ENCODE measurements at regions not wholly inside any gene's neighbourhood (a gene's known extent, or its start where the extent isn't known, plus 50 kb on each side); places are given as distances from the start of the nearest gene placed in this dataset.
"Not testable (repeated sequence)": the region's sequence is repeated elsewhere in the genome, so short reads cannot be mapped to it uniquely, and the experiment has no call there.

DNA sequence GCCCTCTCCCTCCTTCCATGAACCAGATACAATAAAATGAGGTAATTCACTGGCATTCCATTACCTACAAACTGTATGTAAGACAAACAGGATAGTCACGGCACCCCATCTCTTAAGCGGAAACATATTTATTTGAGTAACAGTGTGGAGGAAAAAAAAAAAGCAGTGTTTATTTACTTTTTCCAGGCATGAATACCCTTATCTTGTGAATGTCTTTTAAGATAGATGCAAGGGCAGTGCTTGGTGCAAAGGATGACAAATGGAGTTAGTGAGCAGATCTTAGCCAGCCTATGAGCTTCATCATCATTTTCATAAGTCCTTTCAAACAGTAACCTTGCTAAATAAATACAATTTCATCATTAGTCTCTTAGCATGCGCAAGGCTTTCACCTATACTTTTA is 1661.8 kb upstream of the SPRY2 start:
- no peak for DNase-seq (ENCODE audit: low spot score)

- no peak for DNase-seq (ENCODE audit: low spot score)
Measured at GRCh38 chr13:81995316-81995715, 1654.4 kb upstream of the SPRY2 start.

DNA sequence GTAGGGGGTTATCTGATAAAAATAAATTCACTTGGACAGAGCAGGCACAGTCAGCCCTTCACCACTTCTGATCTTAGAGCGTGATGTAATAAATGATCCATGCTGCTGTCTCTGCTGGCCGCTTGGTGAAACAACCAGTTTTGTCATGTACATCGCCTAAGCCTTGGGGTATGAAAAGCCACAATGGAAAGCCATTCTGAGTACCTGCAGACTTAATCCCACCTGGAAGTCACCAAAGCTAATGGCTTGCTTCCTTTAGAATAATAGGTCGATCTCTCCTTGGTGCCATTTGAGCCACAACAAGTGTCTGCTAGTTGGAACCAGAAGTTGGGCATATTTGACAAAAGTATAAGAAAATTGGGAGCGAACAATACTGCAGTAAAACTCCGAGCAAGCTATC is 1649.7 kb upstream of the SPRY2 start:
- DNase-seq (ENCODE audit: low spot score), result no peak

GRCh38 chr13:81988567-81988966 is 1647.6 kb upstream of the SPRY2 start:
- DNase-seq (ENCODE audit: low spot score), result no peak

GRCh38 chr13:81987677-81988357 is 1646.9 kb upstream of the SPRY2 start:
- no peak for DNase-seq (ENCODE audit: low spot score)

DNA sequence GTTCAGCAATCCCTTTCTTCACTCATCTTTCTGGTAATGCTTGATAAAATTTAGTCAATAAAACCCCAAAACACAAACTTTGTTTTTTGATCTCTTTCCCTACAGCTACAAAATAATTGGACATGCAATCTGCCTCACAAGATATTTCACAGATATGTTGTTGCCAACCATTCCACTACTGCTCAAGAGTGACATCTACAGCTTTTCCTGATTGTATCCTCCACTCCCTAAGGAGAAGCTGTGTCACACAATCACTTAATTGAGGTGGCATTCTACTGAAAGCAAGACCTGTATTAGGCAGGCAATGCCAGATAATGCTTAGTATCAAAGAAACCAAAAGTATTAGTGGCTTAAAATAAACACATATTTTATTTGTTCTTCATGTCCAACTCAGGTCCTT is 1646.2 kb upstream of the SPRY2 start:
- no peak for DNase-seq (ENCODE audit: low spot score)

DNA sequence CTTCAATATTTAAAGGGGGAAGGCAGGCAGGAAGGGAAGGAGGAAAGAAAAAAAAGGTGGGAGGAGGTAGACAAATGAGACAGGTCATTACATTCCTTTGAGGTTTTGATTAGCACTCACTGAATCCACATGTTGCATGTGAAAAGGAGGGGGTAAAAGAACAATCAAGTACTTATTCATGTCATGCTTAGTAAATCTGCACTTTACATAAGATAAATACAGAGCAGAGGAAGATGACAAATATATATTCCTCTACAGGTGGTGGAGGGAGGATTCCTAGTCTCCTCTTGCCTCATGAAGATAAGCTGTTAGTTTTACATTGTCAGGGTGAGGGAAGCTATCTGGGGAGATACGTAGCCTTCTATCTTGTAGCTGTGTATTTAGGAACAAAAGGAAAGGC is 1645.4 kb upstream of the SPRY2 start:
- no peak for DNase-seq (ENCODE audit: low spot score)

DNA sequence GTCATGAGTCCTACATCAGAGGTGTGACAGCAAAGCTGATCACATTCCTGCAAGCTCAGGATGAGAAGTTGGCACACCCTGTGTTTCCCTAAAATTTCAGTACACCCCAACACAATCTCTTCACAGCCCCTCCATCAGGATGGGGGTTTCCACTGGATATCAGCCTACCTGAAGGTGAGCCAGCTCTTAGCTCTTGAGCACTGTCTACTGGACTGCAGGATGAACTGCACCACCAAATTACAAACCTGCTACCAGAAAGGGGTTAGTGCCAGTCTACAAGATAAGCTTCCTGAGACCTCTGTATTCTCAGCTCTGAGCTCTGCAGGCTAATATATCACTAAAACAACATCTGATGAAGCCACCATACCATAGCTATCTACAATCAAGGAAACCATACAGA is 1616.2 kb upstream of the SPRY2 start:
- DNase-seq (ENCODE audit: low spot score), result no peak

DNA sequence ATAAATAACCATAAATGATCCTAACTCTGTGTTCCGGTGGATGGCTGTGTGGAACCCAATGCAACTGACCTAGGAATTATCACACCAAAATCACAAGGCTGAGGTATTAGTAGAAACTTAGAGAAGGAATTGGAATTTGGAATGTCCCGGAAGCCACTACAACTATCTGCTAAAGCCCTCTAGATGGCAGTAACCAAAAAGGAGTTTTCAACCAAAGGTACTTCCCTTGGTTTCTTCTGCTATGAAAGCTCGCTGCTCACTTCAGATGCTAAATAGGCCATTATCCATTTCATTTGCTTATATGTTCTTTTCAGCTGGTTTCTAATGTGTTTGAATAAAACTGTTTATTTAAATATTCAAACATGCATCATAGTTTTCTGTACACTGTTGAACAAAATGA is 1589.1 kb upstream of the SPRY2 start:
- no peak for DNase-seq (ENCODE audit: low spot score)

DNA sequence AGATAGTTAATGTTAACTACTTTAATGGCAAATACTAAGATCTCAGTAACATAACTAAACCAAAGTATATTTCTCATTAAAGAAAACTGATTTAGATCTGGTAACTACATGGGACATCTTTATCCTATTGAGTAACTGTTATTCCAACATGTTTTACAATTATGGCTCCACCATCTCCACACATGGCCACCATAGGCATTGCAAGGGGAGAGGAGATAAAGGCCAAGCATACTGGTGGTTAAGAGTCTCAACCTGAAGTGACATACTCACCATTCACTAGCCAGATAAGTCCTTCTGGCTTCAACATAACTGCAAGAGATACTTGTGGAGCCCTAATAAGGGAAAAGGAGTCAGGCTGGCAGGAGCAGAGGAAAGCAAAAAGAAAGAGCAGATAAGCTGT is 1586.4 kb upstream of the SPRY2 start:
- DNase-seq (ENCODE audit: low spot score), result no peak

DNA sequence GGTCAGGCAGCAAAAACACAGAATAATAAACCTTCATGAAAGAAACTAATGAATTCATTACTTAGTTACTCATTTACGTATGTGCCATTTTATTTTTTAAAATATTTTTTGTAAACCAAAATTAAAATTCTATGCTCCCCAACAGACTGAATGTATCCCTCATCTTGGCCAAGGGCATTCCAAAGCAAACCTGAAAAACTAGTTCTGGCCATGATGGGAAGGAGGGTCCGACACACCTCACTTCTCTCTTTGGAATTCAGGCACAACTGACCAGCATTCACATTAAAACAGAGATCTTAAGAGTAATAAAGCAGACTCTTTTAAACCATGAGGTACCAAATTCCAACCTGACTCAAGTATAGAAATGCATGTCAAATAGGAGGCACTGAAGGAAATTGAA is 1576.9 kb upstream of the SPRY2 start:
- no peak for DNase-seq (ENCODE audit: low spot score)

- DNase-seq (ENCODE audit: low spot score), result no peak
Measured at GRCh38 chr13:81916461-81916860, 1575.5 kb upstream of the SPRY2 start.

DNA sequence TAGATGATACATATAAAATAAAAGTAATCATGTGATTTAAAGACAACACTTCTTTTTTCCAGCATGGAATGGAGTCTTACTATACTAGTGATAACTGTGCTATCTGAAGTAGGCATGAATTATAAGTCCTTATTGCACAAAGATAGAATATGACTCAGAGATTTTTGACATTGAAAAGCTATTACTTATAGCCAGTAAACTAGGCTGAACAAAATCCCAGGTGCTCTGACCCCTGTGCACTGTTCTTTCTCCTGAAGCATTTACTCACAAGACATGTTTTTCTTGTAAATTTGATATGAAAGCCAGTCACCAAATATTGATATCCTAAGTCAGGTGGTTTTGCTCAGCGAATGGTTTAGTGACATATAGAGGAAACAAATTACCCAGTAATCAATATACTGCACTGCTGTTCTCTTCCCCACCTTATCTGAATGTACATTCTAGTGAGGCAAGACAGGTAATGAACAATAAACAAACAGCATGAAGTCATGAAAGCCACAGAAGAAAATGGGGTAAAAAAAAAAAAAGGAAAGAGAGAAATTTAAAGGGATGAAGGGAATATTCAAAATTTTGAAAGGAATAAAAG is 1567.0 kb upstream of the SPRY2 start:
- DNase-seq (ENCODE audit: low spot score), result no peak

DNA sequence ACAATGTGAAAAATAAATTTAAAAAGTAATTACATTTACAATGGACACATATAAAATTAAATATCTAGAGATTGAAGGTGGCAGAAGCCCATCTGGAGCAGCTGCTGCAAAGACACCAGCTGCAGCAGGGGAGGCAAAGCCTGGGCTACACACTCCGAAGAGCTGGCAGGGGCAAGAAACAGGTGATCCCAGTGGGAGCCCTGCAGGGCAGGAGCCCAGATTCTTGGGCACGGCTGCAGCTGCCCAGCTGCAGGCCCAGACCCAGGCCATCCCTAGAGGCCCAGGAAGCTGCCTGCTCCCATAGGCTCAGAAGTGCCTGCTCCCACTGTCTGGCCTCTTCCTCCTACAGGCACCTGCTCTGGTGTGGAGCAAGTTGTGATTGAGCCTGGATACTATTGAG is 1547.9 kb upstream of the SPRY2 start:
- no peak for DNase-seq (ENCODE audit: low spot score)

DNA sequence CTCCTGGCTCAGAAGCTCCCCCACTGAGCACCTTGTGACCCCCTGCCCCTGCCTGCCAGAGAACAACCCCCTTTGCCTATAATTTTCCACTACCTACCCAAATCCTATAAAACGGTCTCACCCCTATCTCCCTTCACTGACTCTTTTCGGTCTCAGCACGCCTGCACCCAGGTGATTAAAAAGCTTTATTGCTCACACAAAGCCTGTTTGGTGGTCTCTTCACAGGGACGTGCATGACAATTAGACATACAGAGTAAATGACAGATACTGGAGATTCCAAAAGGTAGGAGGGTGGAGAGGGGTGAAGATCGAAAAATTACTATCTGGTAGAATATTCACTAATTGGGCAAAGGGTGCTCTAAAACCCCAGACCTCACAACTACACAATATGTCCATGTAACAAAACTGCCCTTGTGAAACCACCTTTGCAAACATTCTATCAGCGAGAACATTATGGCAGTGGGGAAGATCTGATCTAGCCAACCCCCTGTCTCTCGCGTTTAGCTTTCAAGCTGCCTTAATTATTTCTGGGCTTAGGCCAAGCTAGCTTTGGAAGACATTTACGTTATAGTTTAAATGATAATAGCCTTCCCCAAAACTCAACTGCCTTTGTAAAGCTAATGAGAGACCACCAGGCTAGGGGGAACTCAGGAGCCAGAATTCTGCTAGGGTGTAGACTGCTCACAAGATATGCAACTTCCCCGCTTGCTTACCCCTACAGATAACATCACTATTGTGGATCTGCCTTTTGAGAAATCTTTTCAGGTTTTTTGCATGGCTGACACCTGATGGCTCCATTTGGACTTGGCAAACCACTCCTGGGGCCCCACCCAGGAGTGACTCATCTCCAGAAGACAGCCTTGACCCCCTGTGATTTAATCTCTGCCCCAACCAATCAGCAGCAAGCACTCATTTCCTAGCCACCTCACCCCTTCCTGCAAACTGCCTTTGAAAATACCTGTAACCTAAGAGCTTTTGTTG is 1534.0 kb upstream of the SPRY2 start:
- no peak for DNase-seq (ENCODE audit: low spot score)

- no peak for DNase-seq (ENCODE audit: low spot score)
Measured at GRCh38 chr13:81874253-81874652, 1533.3 kb upstream of the SPRY2 start.

DNA sequence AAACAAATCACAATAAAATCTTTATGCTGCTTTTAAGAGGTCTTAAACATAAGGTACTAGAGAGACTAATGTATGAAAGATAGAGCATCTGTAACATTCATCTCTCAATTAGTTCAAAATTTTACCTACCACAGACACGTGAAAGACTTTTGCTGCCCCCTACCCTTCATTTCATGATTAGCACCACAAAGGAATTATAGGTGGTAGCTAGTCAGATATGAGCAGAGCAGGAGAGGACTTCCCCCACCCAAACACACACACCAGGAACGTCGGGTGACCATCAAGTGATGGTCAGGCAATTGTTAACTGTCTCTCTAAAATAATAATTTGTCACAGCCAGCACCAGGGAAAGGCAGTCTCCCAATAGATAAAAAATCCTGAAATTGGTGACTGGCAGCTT is 1531.7 kb upstream of the SPRY2 start:
- DNase-seq (ENCODE audit: low spot score), result no peak

- DNase-seq (ENCODE audit: low spot score), result not testable (repeated sequence)
Measured at GRCh38 chr13:81871751-81872325, 1530.9 kb upstream of the SPRY2 start.

- no peak for DNase-seq (ENCODE audit: low spot score)
Measured at GRCh38 chr13:81848291-81848690, 1507.4 kb upstream of the SPRY2 start.

- no peak for DNase-seq (ENCODE audit: low spot score)
Measured at GRCh38 chr13:81846771-81847170, 1505.8 kb upstream of the SPRY2 start.

DNA sequence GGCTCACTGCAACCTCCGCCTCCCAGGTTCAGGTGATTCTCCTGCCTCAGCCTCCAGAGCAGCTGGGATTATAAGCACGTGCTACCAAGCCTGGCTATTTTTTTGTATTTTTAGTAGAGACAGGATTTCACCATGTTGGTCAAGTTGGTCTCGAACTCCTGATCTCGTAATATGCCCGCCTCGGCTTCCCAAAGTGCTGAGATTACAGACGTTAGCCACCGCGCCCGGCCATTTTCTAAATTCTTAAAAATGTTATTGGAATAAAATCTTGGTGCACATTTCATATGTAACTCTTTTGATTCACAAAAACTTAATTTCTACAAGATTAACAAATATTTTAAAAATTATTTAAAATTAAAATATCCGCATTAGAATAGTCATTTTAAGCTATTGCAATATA is 1480.3 kb upstream of the SPRY2 start:
- DNase-seq (ENCODE audit: low spot score), result no peak

DNA sequence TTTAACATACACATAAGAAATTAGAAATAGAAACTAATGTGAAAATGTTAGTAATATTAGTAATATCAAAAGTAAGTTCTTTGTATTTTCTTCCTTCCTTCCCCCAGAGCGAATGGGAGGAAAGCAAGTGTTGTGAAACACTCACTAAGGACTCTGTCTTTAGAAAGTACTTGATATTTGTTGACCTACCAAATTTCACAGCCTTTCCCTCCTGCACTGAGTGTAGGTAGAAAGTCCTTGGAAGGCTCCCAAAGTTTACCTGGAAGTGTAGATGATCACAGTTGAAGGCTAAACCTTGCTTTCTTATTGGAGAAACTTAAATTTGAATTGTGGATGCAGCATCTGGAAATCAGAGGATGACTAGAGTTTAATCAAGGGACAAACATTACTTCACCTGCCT is 1459.5 kb upstream of the SPRY2 start:
- DNase-seq (ENCODE audit: low spot score), result no peak

GRCh38 chr13:81795710-81796109 is 1454.8 kb upstream of the SPRY2 start:
- no peak for DNase-seq (ENCODE audit: low spot score)
